ENCODE measurements at regions not wholly inside any gene's neighbourhood (a gene's known extent, or its start where the extent isn't known, plus 50 kb on each side); places are given as distances from the start of the nearest gene placed in this dataset.

GRCh38 chr10:83612746-83613145 is 526.6 kb upstream of the GHITM start:
- no peak for TF ChIP-seq CTCF (IDR thresholded peaks at IDR 0.05)
- TF ChIP-seq E2F6 (IDR thresholded peaks at IDR 0.05; ENCODE audit: borderline replicate concordance, low read depth): no peak
- TF ChIP-seq BHLHE40 (IDR thresholded peaks at IDR 0.05; ENCODE audit: low read depth, low read length): no peak
- TF ChIP-seq RAD21 (conservative IDR thresholded peaks at IDR 0.05 in 1 of 2, IDR thresholded peaks at IDR 0.05 in 1 of 2): no peak
- TF ChIP-seq KDM1A (IDR thresholded peaks at IDR 0.05; ENCODE audit: low read depth): no peak
- TF ChIP-seq TP53 (CRISPR knock-in tag; IDR thresholded peaks at IDR 0.05): no peak
- no peak for TF ChIP-seq JUNB (IDR thresholded peaks at IDR 0.05)
- TF ChIP-seq POLR2A (IDR thresholded peaks at IDR 0.05; ENCODE audit: low read length): no peak
- no peak for TF ChIP-seq EP300 (IDR thresholded peaks at IDR 0.05)
- TF ChIP-seq JUN (IDR thresholded peaks at IDR 0.05): no peak
- TF ChIP-seq HMGXB4 (CRISPR knock-in tag; IDR thresholded peaks at IDR 0.05; ENCODE audit: borderline replicate concordance): no peak
- no peak for TF ChIP-seq REST (IDR thresholded peaks at IDR 0.05)

Data from A549 (cell line).